ENCODE measurements at regions not wholly inside any gene's neighbourhood (a gene's known extent, or its start where the extent isn't known, plus 50 kb on each side); places are given as distances from the start of the nearest gene placed in this dataset.

GRCh38 chr5:97545886-97546535 is 363.0 kb upstream of the RIOK2 start:
- no peak for DNase-seq (ENCODE audit: extremely low spot score, unreplicated experiment)
- Mint-ChIP-seq H3K4me1 (ENCODE audit: unreplicated experiment) (peaks cover 13% of the 10 kb centered on the region), H3K27ac (ENCODE audit: unreplicated experiment) (no peak overlapping the region), H3K9me3 (ENCODE audit: unreplicated experiment) (no peaks in the 10 kb centered on the region), H3K4me3 (ENCODE audit: unreplicated experiment) (no peak overlapping the region), H3K36me3 (ENCODE audit: unreplicated experiment) (no peaks in the 10 kb centered on the region), H3K27me3 (ENCODE audit: unreplicated experiment) (no peaks in the 10 kb centered on the region)
- no peak for TF ChIP-seq CTCF (IDR thresholded peaks at IDR 0.05)

GRCh38 chr5:97547430-97547829 is 364.4 kb upstream of the RIOK2 start:
- no peaks in the 10 kb centered on the region for H3K9me3 Mint-ChIP-seq (ENCODE audit: unreplicated experiment)
- no peaks in the 10 kb centered on the region for H3K27me3 Mint-ChIP-seq (ENCODE audit: unreplicated experiment)
- no peak overlapping the region for H3K27ac Mint-ChIP-seq (ENCODE audit: unreplicated experiment)
- H3K4me3 Mint-ChIP-seq (ENCODE audit: unreplicated experiment): no peak overlapping the region
- TF ChIP-seq CTCF (IDR thresholded peaks at IDR 0.05): no peak
- no peaks in the 10 kb centered on the region for H3K36me3 Mint-ChIP-seq (ENCODE audit: unreplicated experiment)
- H3K4me1 Mint-ChIP-seq (ENCODE audit: unreplicated experiment): peaks cover 16% of the 10 kb centered on the region
- DNase-seq (ENCODE audit: extremely low spot score, unreplicated experiment): no peak

- H3K27ac Mint-ChIP-seq (ENCODE audit: unreplicated experiment): no peak overlapping the region
- no peak for TF ChIP-seq CTCF (IDR thresholded peaks at IDR 0.05)
- no peak for DNase-seq (ENCODE audit: extremely low spot score, unreplicated experiment)
- no peaks in the 10 kb centered on the region for H3K27me3 Mint-ChIP-seq (ENCODE audit: unreplicated experiment)
- no peak overlapping the region for H3K4me3 Mint-ChIP-seq (ENCODE audit: unreplicated experiment)
- H3K4me1 Mint-ChIP-seq (ENCODE audit: unreplicated experiment): peaks cover 16% of the 10 kb centered on the region
- no peaks in the 10 kb centered on the region for H3K9me3 Mint-ChIP-seq (ENCODE audit: unreplicated experiment)
- H3K36me3 Mint-ChIP-seq (ENCODE audit: unreplicated experiment): no peaks in the 10 kb centered on the region
Measured at GRCh38 chr5:97547999-97548738, 365.1 kb upstream of the RIOK2 start.

GRCh38 chr5:97548739-97549080 is 365.7 kb upstream of the RIOK2 start:
- no peak for DNase-seq (ENCODE audit: extremely low spot score, unreplicated experiment)
- TF ChIP-seq CTCF (IDR thresholded peaks at IDR 0.05): no peak
- Mint-ChIP-seq H3K9me3 (ENCODE audit: unreplicated experiment) (no peaks in the 10 kb centered on the region), H3K27ac (ENCODE audit: unreplicated experiment) (no peak overlapping the region), H3K36me3 (ENCODE audit: unreplicated experiment) (no peaks in the 10 kb centered on the region), H3K27me3 (ENCODE audit: unreplicated experiment) (no peaks in the 10 kb centered on the region), H3K4me1 (ENCODE audit: unreplicated experiment) (peaks cover 16% of the 10 kb centered on the region), H3K4me3 (ENCODE audit: unreplicated experiment) (no peak overlapping the region)

- no peak overlapping the region for H3K4me3 Mint-ChIP-seq (ENCODE audit: unreplicated experiment)
Measured at GRCh38 chr5:97549496-97549895, 366.4 kb upstream of the RIOK2 start.

More at GRCh38 chr5:97549496-97549895, 366.4 kb upstream of the RIOK2 start:
- H3K36me3 Mint-ChIP-seq (ENCODE audit: unreplicated experiment): no peaks in the 10 kb centered on the region
- peaks cover 24% of the 10 kb centered on the region for H3K4me1 Mint-ChIP-seq (ENCODE audit: unreplicated experiment)
- no peak overlapping the region for H3K27ac Mint-ChIP-seq (ENCODE audit: unreplicated experiment)
- DNase-seq (ENCODE audit: extremely low spot score, unreplicated experiment): no peak
- H3K9me3 Mint-ChIP-seq (ENCODE audit: unreplicated experiment): no peaks in the 10 kb centered on the region
- no peak for TF ChIP-seq CTCF (IDR thresholded peaks at IDR 0.05)
- no peaks in the 10 kb centered on the region for H3K27me3 Mint-ChIP-seq (ENCODE audit: unreplicated experiment)

All from osteocyte (in vitro differentiated cells).